Stimulated activated effector memory CD8-positive, alpha-beta T cell treated with anti-CD3 and anti-CD28 coated beads, Interleukin-12 subunit alpha, Interleukin-12 subunit beta, amount 100 ng/mL, for 72 hours (primary cell): ENCODE measurements at regions not wholly inside any gene's neighbourhood (a gene's known extent, or its start where the extent isn't known, plus 50 kb on each side); places are given as distances from the start of the nearest gene placed in this dataset.

Experiments used
- ATAC-seq: fragments of 150-1000 bp; cut with Tn5 transposase; 2 replicates; pipeline ENCODE4 v1.10.0; 2021
- DNase-seq, 2 donors: peaks; one replicate each; pipeline ENCODE4 v3.0.0; 2021 to 2022; ENCODE audit warnings: low spot score in 2 of 2
- H3K27ac Mint-ChIP-seq: one replicate; pipeline ENCODE4 v1.8.0; 2022; ENCODE audit warnings: mild to moderate bottlenecking, mixed read lengths
- H3K36me3 Mint-ChIP-seq: one replicate; pipeline ENCODE4 v1.8.0; 2022; ENCODE audit warnings: mild to moderate bottlenecking, mixed read lengths
- H3K4me1 Mint-ChIP-seq: one replicate; pipeline ENCODE4 v1.8.0; 2022; ENCODE audit warnings: mixed read lengths
- H3K4me3 Mint-ChIP-seq: one replicate; pipeline ENCODE4 v1.8.0; 2022; ENCODE audit warnings: mild to moderate bottlenecking, mixed read lengths
- H3K9me3 Mint-ChIP-seq: one replicate; pipeline ENCODE4 v1.8.0; 2022; ENCODE audit warnings: mixed read lengths

GRCh38 chr14:89589400-89590118 is 172.5 kb upstream of the FOXN3 start:
- DNase-seq: peak in 1 of 2 donors; percentile 36
- H3K4me3 Mint-ChIP-seq: no peak overlapping the region
- peak overlapping the region; percentile 67 for H3K27ac Mint-ChIP-seq

GRCh38 chr14:89588840-89589296 is 171.8 kb upstream of the FOXN3 start:
- Mint-ChIP-seq H3K27ac (peak overlapping the region; percentile 69), H3K4me1 (peaks cover 68% of the 10 kb centered on the region), H3K4me3 (no peak overlapping the region), H3K9me3 (peaks cover 8% of the 10 kb centered on the region), H3K36me3 (no peaks in the 10 kb centered on the region)
- DNase-seq (no peak), ATAC-seq (no peak)

More at GRCh38 chr14:89589400-89590118, 172.5 kb upstream of the FOXN3 start:
- no peaks in the 10 kb centered on the region for H3K36me3 Mint-ChIP-seq
- H3K4me1 Mint-ChIP-seq: peaks cover 67% of the 10 kb centered on the region
- peaks cover 8% of the 10 kb centered on the region for H3K9me3 Mint-ChIP-seq
- no peak for ATAC-seq

GRCh38 chr14:89588016-89588415 is 171.0 kb upstream of the FOXN3 start:
- H3K27ac Mint-ChIP-seq: peak overlapping the region; percentile 69
- ATAC-seq (no peak), DNase-seq (no peak)
- no peaks in the 10 kb centered on the region for H3K36me3 Mint-ChIP-seq
- H3K4me3 Mint-ChIP-seq: no peak overlapping the region
- peaks cover 8% of the 10 kb centered on the region for H3K9me3 Mint-ChIP-seq
- H3K4me1 Mint-ChIP-seq: peaks cover 68% of the 10 kb centered on the region

GRCh38 chr14:89587136-89587420 is 170.0 kb upstream of the FOXN3 start:
- Mint-ChIP-seq H3K36me3 (no peaks in the 10 kb centered on the region), H3K27ac (no peak overlapping the region), H3K9me3 (peaks cover 3% of the 10 kb centered on the region), H3K4me1 (peaks cover 58% of the 10 kb centered on the region), H3K4me3 (no peak overlapping the region)
- DNase-seq (no peak), ATAC-seq (no peak)

GRCh38 chr14:89586258-89587135 is 169.5 kb upstream of the FOXN3 start:
- DNase-seq (peak in 1 of 2 donors; percentile 35), ATAC-seq (peak; percentile 72)
- no peaks in the 10 kb centered on the region for H3K9me3 Mint-ChIP-seq
- peaks cover 52% of the 10 kb centered on the region for H3K4me1 Mint-ChIP-seq
- no peak overlapping the region for H3K4me3 Mint-ChIP-seq
- peak overlapping the region; percentile 0 for H3K27ac Mint-ChIP-seq
- peaks cover 5% of the 10 kb centered on the region for H3K36me3 Mint-ChIP-seq

- Mint-ChIP-seq H3K4me3 (no peak overlapping the region), H3K9me3 (no peaks in the 10 kb centered on the region), H3K4me1 (peaks cover 43% of the 10 kb centered on the region), H3K36me3 (peaks cover 33% of the 10 kb centered on the region), H3K27ac (peak overlapping the region; percentile 0)
- no peak for ATAC-seq
- no peak for DNase-seq
Observed at GRCh38 chr14:89578156-89578555, 161.1 kb upstream of the FOXN3 start.

GRCh38 chr14:89576960-89577359 is 159.9 kb upstream of the FOXN3 start:
- ATAC-seq (no peak), DNase-seq (no peak)
- Mint-ChIP-seq H3K4me1 (peaks cover 51% of the 10 kb centered on the region), H3K4me3 (no peak overlapping the region), H3K27ac (peak overlapping the region; percentile 47), H3K9me3 (no peaks in the 10 kb centered on the region), H3K36me3 (peaks cover 32% of the 10 kb centered on the region)

- H3K4me1 Mint-ChIP-seq: peaks cover 51% of the 10 kb centered on the region
- H3K4me3 Mint-ChIP-seq: no peak overlapping the region
- H3K27ac Mint-ChIP-seq: peak overlapping the region; percentile 47
- H3K36me3 Mint-ChIP-seq: peaks cover 26% of the 10 kb centered on the region
- DNase-seq (no peak), ATAC-seq (no peak)
- H3K9me3 Mint-ChIP-seq: no peaks in the 10 kb centered on the region
Observed at GRCh38 chr14:89576145-89576927, 159.3 kb upstream of the FOXN3 start.

- Mint-ChIP-seq H3K4me1 (peaks cover 51% of the 10 kb centered on the region), H3K27ac (no peak overlapping the region), H3K4me3 (no peak overlapping the region), H3K36me3 (peaks cover 18% of the 10 kb centered on the region), H3K9me3 (no peaks in the 10 kb centered on the region)
- no peak for DNase-seq
- no peak for ATAC-seq
Observed at GRCh38 chr14:89575386-89576061, 158.5 kb upstream of the FOXN3 start.

GRCh38 chr14:89574420-89574819 is 157.4 kb upstream of the FOXN3 start:
- ATAC-seq: no peak
- no peak overlapping the region for H3K4me3 Mint-ChIP-seq
- DNase-seq: no peak
- no peaks in the 10 kb centered on the region for H3K9me3 Mint-ChIP-seq
- H3K4me1 Mint-ChIP-seq: peaks cover 43% of the 10 kb centered on the region
- peaks cover 11% of the 10 kb centered on the region for H3K36me3 Mint-ChIP-seq
- H3K27ac Mint-ChIP-seq: peak overlapping the region; percentile 32

- no peak for DNase-seq
- no peak for ATAC-seq
- Mint-ChIP-seq H3K4me1 (peaks cover 38% of the 10 kb centered on the region), H3K27ac (peak overlapping the region; percentile 32), H3K36me3 (peaks cover 5% of the 10 kb centered on the region), H3K9me3 (no peaks in the 10 kb centered on the region), H3K4me3 (no peak overlapping the region)
Observed at GRCh38 chr14:89573399-89573657, 156.3 kb upstream of the FOXN3 start.

- H3K4me3 Mint-ChIP-seq: no peak overlapping the region
- ATAC-seq: no peak
- peaks cover 5% of the 10 kb centered on the region for H3K36me3 Mint-ChIP-seq
- H3K27ac Mint-ChIP-seq: peak overlapping the region; percentile 32
- H3K4me1 Mint-ChIP-seq: peaks cover 40% of the 10 kb centered on the region
- DNase-seq: no peak
- no peaks in the 10 kb centered on the region for H3K9me3 Mint-ChIP-seq
Observed at GRCh38 chr14:89572596-89573398, 155.8 kb upstream of the FOXN3 start.

GRCh38 chr14:89571491-89571890 is 154.5 kb upstream of the FOXN3 start:
- Mint-ChIP-seq H3K36me3 (peaks cover 5% of the 10 kb centered on the region), H3K4me3 (no peak overlapping the region), H3K9me3 (no peaks in the 10 kb centered on the region), H3K27ac (no peak overlapping the region), H3K4me1 (peaks cover 43% of the 10 kb centered on the region)
- DNase-seq: no peak
- ATAC-seq: no peak

- ATAC-seq: no peak
- H3K4me1 Mint-ChIP-seq: peaks cover 42% of the 10 kb centered on the region
- no peak for DNase-seq
- H3K9me3 Mint-ChIP-seq: no peaks in the 10 kb centered on the region
- no peak overlapping the region for H3K4me3 Mint-ChIP-seq
- peaks cover 11% of the 10 kb centered on the region for H3K36me3 Mint-ChIP-seq
- H3K27ac Mint-ChIP-seq: peak overlapping the region; percentile 1
Observed at GRCh38 chr14:89566644-89567415, 149.8 kb upstream of the FOXN3 start.
